K562 (cell line): ENCODE measurements at regions not wholly inside any gene's neighbourhood (a gene's known extent, or its start where the extent isn't known, plus 50 kb on each side); places are given as distances from the start of the nearest gene placed in this dataset.

ENCODE experiments used
- ATAC-seq: fragments of 200-7000 bp; cut with Tn5 transposase; 3 replicates; pipeline ENCODE4 v1.9.1; 2020; ENCODE audit warnings: moderate library complexity
- BruUV-seq: library from RNA; stranded (reverse); fragments of 400-500 nt; replicated peaks from 2 replicates; lab custom pipeline; 2021; lab: Mats Ljungman, UMichigan
- CTCF ChIA-PET: fragments of 300-600 bp; formaldehyde crosslinking; extraction: SDS; loops from one replicate; lab custom pipeline; 2021; ENCODE audit warnings: low intra/inter-chr PET ratio; lab: Yijun Ruan, JAX
- POLR2A ChIA-PET: fragments of 300-600, 350-650 bp; sonication (Branson Sonifier 250); formaldehyde crosslinking; extraction: SDS; loops from one replicate; lab custom pipeline; 2021; ENCODE audit warnings: antibody characterized with exemption, inconsistent platforms; lab: Yijun Ruan, JAX
- DNase-seq, 4 experiments: peaks; one replicate each; pipeline versions ENCODE4 v3.0.0 to v3.0.0-alpha.2; 2011 to 2018; ENCODE audit warnings: low spot score in 3 of 4, mixed read lengths in 3 of 4; ENCODE audit errors: extremely low read depth in 1 of 4
- FAIRE-seq: peaks from 2 replicates; lab custom pipeline; 2011; peaks lifted over from hg19 to GRCh38; lab: Jason Lieb, UNC
- H2AFZ ChIP-seq: 2 replicates; pipeline ENCODE4 v1.6.0; 2011; ENCODE audit warnings: low read depth, low read length, control low read depth, inconsistent platforms
- H3K27ac ChIP-seq: fragments of 200-600 bp; 3 replicates; pipeline ENCODE4 v1.8.0; 2011; ENCODE audit warnings: low read depth, mild to moderate bottlenecking, control low read depth, inconsistent platforms, low read length, moderate library complexity, mixed read lengths; ENCODE audit errors: extremely low read depth
- H3K27me3 ChIP-seq, 2 experiments: fragments of 300-600 bp in 1 of 2; 2 replicates in 1 of 2; 3 replicates in 1 of 2; pipeline versions ENCODE4 v1.6.0 to v1.8.0; 2011; ENCODE audit warnings: inconsistent platforms in 2 of 2, low read length in 2 of 2, mild to moderate bottlenecking in 1 of 2, mixed read lengths in 1 of 2, moderate library complexity in 1 of 2; ENCODE audit not compliant: control insufficient read depth in 2 of 2, insufficient read depth in 2 of 2
- H3K36me3 ChIP-seq: fragments of 300-600 bp; 3 replicates; pipeline ENCODE4 v1.8.0; 2011; ENCODE audit warnings: mild to moderate bottlenecking, low read length, inconsistent platforms; ENCODE audit not compliant: control insufficient read depth, insufficient read depth
- H3K4me1 ChIP-seq, 2 experiments: fragments of 200-600 bp in 1 of 2; replicated peaks in 1 of 2; 2 replicates in 1 of 2; 3 replicates in 1 of 2; pipeline versions ENCODE4 v1.5.1 to v1.8.0; 2011; ENCODE audit warnings: inconsistent platforms in 2 of 2, low read length in 2 of 2, mild to moderate bottlenecking in 1 of 2, mixed read lengths in 1 of 2, moderate library complexity in 1 of 2; ENCODE audit not compliant: control insufficient read depth in 2 of 2, insufficient read depth in 2 of 2
- H3K4me2 ChIP-seq: 2 replicates; pipeline ENCODE4 v1.6.1; 2011; ENCODE audit warnings: low read length, control low read depth, inconsistent platforms, mixed read lengths; ENCODE audit not compliant: insufficient read depth
- H3K4me3 ChIP-seq: fragments of 200-600 bp; sonication (generic), shearing (Covaris generic); 2 replicates; pipeline ENCODE4 v1.5.1; 2016; ENCODE audit warnings: control low read depth, inconsistent platforms
- H3K79me2 ChIP-seq: fragments of 200-600 bp; 3 replicates; pipeline ENCODE4 v1.8.0; 2011; ENCODE audit warnings: low read length, inconsistent platforms; ENCODE audit not compliant: control insufficient read depth, insufficient read depth
- H3K9ac ChIP-seq, 2 experiments: 2 replicates each; pipeline versions ENCODE4 v1.6.0 to v1.6.1; 2011; ENCODE audit warnings: low read depth in 2 of 2, low read length in 2 of 2, control low read depth in 1 of 2, inconsistent platforms in 1 of 2, mild to moderate bottlenecking in 1 of 2, mixed read lengths in 1 of 2; ENCODE audit not compliant: insufficient read depth in 1 of 2
- H3K9me1 ChIP-seq: one replicate; pipeline ENCODE4 v1.6.0; 2011; ENCODE audit warnings: inconsistent platforms, mild to moderate bottlenecking, low read length, moderate library complexity; ENCODE audit not compliant: control insufficient read depth, insufficient read depth
- H3K9me3 ChIP-seq: replicated peaks from 2 replicates; pipeline ENCODE4 v1.5.1; 2011; ENCODE audit warnings: low read depth, low read length, inconsistent platforms; ENCODE audit not compliant: control insufficient read depth, insufficient read depth
- H4K20me1 ChIP-seq: replicated peaks from 2 replicates; pipeline ENCODE4 v1.6.1; 2011; ENCODE audit warnings: low read length, inconsistent platforms, mixed read lengths; ENCODE audit not compliant: control insufficient read depth, insufficient read depth
- E2F3 ChIP-seq: fragments of 250-450 bp; sonication (Bioruptor Pico); IDR thresholded peaks from 2 replicates; pipeline ENCODE4 v1.4.0; 2020; ENCODE audit warnings: mild to moderate bottlenecking
- ETV5 ChIP-seq: sonication (generic); formaldehyde crosslinking; IDR thresholded peaks from 2 replicates; pipeline ENCODE4 v1.4.0; 2020; ENCODE audit warnings: low read depth, mild to moderate bottlenecking, missing genetic modification reagents
- LARP7 ChIP-seq: fragments of 450-650 bp; IDR thresholded peaks from 2 replicates; pipeline ENCODE4 v1.6.1; 2016
- NFIC ChIP-seq: fragments of 450-650 bp; IDR thresholded peaks from 2 replicates; pipeline ENCODE4 v1.6.1; 2017; ENCODE audit warnings: mild to moderate bottlenecking, inconsistent platforms
- RAD21 ChIP-seq, 2 experiments: fragments of 250-450 bp in 1 of 2; fragments of 450-650 bp in 1 of 2; sonication (Bioruptor Pico) in 1 of 2; formaldehyde crosslinking in 1 of 2; IDR thresholded peaks in 1 of 2; conservative IDR thresholded peaks in 1 of 2; 2 replicates each; pipeline versions ENCODE4 v1.4.0 to v1.8.0; 2020 to 2022; ENCODE audit warnings: mild to moderate bottlenecking in 2 of 2, moderate library complexity in 1 of 2
- SMC3 ChIP-seq: conservative IDR thresholded peaks from 2 replicates; pipeline ENCODE4 v1.6.1; 2011; ENCODE audit warnings: low read depth, low read length, improper control_type of control experiment; ENCODE audit not compliant: insufficient read depth
- ZKSCAN8 ChIP-seq: fragments of 200-800 bp; sonication (Bioruptor generic); IDR thresholded peaks from 2 replicates; pipeline ENCODE4 v1.6.1; 2016; ENCODE audit warnings: missing genetic modification characterization, missing compliant biosample characterization
- ZNF175 ChIP-seq: fragments of 200-800 bp; sonication (Bioruptor generic); IDR thresholded peaks from 2 replicates; pipeline ENCODE4 v1.6.1; 2016; ENCODE audit warnings: low read depth, mild to moderate bottlenecking, missing genetic modification characterization, missing compliant biosample characterization
- WGBS: fragments of 100-300 bp; shearing (Covaris generic); methylation state at CpG from one replicate; pipeline ENCODE4 v1.1.6; 2016; ENCODE audit warnings: low coverage, mixed read lengths; ENCODE audit not compliant: insufficient coverage; ENCODE audit errors: missing lambda C conversion rate; 5-methylcytosine and 5-hydroxymethylcytosine counted together
- in situ Hi-C: fragments of 300-500 bp; cut with MboI; formaldehyde crosslinking; loops from 4 replicates; pipeline ENCODE4 v1.15.0; 2018; ENCODE audit warnings: inconsistent platforms, mixed read lengths
- intact Hi-C: fragments of 100-400 bp; cut with micrococcal nuclease; formaldehyde crosslinking; loops from 2 replicates; pipeline ENCODE4 v1.14.2; 2022
- TF ChIP-seq, protein P1 (sequence below), 3 experiments: IDR thresholded peaks in 2 of 3; conservative IDR thresholded peaks in 1 of 3; 2 replicates each; pipeline ENCODE4 v1.5.1; 2011 to 2012; ENCODE audit warnings: low read length in 3 of 3, mild to moderate bottlenecking in 3 of 3, control low read depth in 2 of 3, improper control_type of control experiment in 1 of 3, inconsistent platforms in 1 of 3, low read depth in 1 of 3, mixed read lengths in 1 of 3, moderate library complexity in 1 of 3; ENCODE audit not compliant: insufficient read depth in 2 of 3

DNA sequence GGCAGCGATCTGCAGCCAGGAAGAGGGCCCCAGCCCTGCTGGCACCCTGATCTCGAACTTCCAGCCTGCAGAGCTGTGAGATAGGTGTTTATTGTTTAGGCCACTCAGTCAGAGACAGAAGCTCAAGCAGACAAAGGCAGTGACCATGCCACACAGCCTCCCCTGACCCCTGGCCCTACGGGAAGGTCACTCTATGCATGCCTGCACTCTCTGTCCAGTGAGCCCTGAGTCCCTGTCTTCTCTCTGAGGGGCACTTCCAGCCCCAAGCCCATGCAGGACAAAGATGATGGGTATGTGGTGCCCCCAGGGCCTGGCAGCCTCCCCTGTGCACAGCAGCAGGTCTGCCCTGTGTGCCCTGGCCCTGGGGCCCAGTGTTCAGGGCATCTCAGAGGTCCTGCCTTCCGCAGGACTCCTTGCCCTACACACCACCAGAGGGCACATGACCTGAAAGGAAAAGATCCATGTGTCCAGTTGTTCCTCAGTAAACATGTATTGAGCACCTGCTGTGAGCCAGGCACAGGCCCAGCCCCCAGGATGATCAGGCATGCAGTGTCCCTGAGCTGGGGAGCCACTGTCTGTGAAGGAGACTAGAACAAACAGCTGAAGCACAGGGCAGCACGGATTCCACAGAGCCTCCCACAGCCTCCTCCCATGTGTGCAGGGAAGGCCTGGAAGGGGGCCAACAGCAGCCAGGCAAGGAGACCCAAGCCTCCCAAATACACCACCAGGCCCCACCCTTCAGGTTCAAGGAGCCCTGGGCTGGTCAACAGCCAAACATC, 109.3 kb downstream of the ATPSCKMT start:
- 2% methylated on average over 5 of the region's 5 CpGs for WGBS
- FAIRE-seq (no peak), ATAC-seq (peak; percentile 86)

More for the DNA sequence above, 109.3 kb downstream of the ATPSCKMT start:
- CTCF ChIA-PET, result no interaction called here
- no peaks in the 10 kb centered on the region for H3K36me3 ChIP-seq
- H3K27ac ChIP-seq, result no peak overlapping the region
- DNase-seq, result peak in 2 of 4 experiments; percentile 33 to 34
- H3K9me1 ChIP-seq, result no peaks in the 10 kb centered on the region
- intact Hi-C loops (no loop called here), in situ Hi-C loops (no loop called here)
- POLR2A ChIA-PET, result no interaction called here
- BruUV-seq, result no TSS peak
- TF ChIP-seq, protein P1, sequence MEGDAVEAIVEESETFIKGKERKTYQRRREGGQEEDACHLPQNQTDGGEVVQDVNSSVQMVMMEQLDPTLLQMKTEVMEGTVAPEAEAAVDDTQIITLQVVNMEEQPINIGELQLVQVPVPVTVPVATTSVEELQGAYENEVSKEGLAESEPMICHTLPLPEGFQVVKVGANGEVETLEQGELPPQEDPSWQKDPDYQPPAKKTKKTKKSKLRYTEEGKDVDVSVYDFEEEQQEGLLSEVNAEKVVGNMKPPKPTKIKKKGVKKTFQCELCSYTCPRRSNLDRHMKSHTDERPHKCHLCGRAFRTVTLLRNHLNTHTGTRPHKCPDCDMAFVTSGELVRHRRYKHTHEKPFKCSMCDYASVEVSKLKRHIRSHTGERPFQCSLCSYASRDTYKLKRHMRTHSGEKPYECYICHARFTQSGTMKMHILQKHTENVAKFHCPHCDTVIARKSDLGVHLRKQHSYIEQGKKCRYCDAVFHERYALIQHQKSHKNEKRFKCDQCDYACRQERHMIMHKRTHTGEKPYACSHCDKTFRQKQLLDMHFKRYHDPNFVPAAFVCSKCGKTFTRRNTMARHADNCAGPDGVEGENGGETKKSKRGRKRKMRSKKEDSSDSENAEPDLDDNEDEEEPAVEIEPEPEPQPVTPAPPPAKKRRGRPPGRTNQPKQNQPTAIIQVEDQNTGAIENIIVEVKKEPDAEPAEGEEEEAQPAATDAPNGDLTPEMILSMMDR (IDR thresholded peaks at IDR 0.05 in 2 of 3, conservative IDR thresholded peaks at IDR 0.05 in 1 of 3; ENCODE audit: insufficient read depth in 2 of 3, low read depth in 1 of 3, low read length in 3 of 3), result peak; percentile 18 to 46 (median 34); a peak in 3 of 6 replicates
- TF ChIP-seq E2F3 (no peak), ZKSCAN8 (CRISPR knock-in tag) (peak; percentile 69; the same call in 1 of the 2 replicates), SMC3 (0 out of 2 replicates have a peak, but pooled peaks have one; percentile 46), RAD21 (CRISPR knock-in tag; conservative IDR thresholded peaks at IDR 0.05 in 1 of 2, IDR thresholded peaks at IDR 0.05 in 1 of 2) (peak in 1 of 2 experiments; percentile 31; a peak in 1 of 4 replicates), ETV5 (CRISPR knock-in tag) (no peak), NFIC (peak; percentile 28; the same call in 1 of the 2 replicates), ZNF175 (CRISPR knock-in tag) (no peak), LARP7 (no peak)
- no peaks in the 10 kb centered on the region for H3K9me3 ChIP-seq
- H4K20me1 ChIP-seq, result no peaks in the 10 kb centered on the region; the same call in 1 of the 2 replicates
- H3K4me1 ChIP-seq, result no peaks in the 10 kb centered on the region
- peaks cover 21 to 27% of the 10 kb centered on the region in 2 experiments; a peak in 3 of 5 replicates for H3K27me3 ChIP-seq
- no peak overlapping the region for H3K4me3 ChIP-seq
- H3K4me2 ChIP-seq, result no peak overlapping the region
- no peaks in the 10 kb centered on the region for H3K79me2 ChIP-seq
- H2AFZ ChIP-seq, result no peak overlapping the region
- H3K9ac ChIP-seq, result peak overlapping the region in 1 of 2 experiments; percentile 67; a peak in 2 of 4 replicates
